OCI-LY3 (cell line): ENCODE measurements at regions not wholly inside any gene's neighbourhood (a gene's known extent, or its start where the extent isn't known, plus 50 kb on each side); places are given as distances from the start of the nearest gene placed in this dataset.

Experiments used
- EZH2phosphoT487 ChIP-seq: fragments of 200-600 bp; shearing (Covaris generic); IDR thresholded peaks from 2 replicates; pipeline ENCODE4 v1.6.1; 2018; ENCODE audit warnings: antibody characterized with exemption, mixed run types, low read depth
- TF ChIP-seq, protein P1 (sequence below): fragments of 200-600, 300-600 bp; sonication (generic); IDR thresholded peaks from 2 replicates; pipeline ENCODE4 v1.5.1; 2014; ENCODE audit warnings: antibody characterized with exemption, low read length, low read depth

DNA sequence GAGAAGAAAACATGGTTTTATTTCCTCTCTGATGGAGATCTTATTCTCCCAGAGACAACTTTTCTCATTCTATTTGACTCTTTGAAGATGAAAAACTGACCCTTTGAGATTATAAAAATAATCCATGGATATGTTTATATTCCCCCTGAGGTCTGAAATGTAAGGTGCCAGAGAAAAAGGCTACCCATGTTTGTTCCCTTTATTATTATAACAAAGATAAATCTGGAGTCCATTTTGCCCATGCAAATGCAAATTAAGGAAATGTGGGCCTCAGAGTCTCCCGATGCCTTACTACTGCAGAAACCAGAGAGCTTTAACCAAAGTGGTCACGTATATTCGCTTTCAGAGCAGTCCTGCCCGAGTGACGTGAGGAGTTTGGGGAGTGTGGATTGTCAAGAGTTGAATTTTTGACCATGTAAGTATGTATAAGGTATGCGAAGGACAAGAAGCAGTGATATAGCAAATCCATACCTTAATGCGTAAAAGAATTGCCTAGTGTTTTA is 312.5 kb downstream of the RASEF start:
- TF ChIP-seq, protein P1, sequence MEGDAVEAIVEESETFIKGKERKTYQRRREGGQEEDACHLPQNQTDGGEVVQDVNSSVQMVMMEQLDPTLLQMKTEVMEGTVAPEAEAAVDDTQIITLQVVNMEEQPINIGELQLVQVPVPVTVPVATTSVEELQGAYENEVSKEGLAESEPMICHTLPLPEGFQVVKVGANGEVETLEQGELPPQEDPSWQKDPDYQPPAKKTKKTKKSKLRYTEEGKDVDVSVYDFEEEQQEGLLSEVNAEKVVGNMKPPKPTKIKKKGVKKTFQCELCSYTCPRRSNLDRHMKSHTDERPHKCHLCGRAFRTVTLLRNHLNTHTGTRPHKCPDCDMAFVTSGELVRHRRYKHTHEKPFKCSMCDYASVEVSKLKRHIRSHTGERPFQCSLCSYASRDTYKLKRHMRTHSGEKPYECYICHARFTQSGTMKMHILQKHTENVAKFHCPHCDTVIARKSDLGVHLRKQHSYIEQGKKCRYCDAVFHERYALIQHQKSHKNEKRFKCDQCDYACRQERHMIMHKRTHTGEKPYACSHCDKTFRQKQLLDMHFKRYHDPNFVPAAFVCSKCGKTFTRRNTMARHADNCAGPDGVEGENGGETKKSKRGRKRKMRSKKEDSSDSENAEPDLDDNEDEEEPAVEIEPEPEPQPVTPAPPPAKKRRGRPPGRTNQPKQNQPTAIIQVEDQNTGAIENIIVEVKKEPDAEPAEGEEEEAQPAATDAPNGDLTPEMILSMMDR: no peak
- no peak for TF ChIP-seq EZH2phosphoT487
